Activated CD8-positive, alpha-beta memory T cell treated with anti-CD3 and anti-CD28 coated beads, Interleukin-2, amount 10 ng/mL, durations not matched to agents 7 days and 5 days (primary cell): ENCODE measurements at regions not wholly inside any gene's neighbourhood (a gene's known extent, or its start where the extent isn't known, plus 50 kb on each side); places are given as distances from the start of the nearest gene placed in this dataset.

ENCODE experiments used
- ATAC-seq: fragments of 150-1000 bp; cut with Tn5 transposase; one replicate; pipeline ENCODE4 v1.10.0; 2021; ENCODE audit warnings: moderate library complexity
- CTCF ChIA-PET: fragments of 350-600 bp; sonication (Branson Sonifier 250); formaldehyde crosslinking; loops from one replicate; lab custom pipeline; 2021; ENCODE audit warnings: antibody characterized with exemption; lab: Charles Lee
- DNase-seq: peaks from one replicate; pipeline ENCODE4 v3.0.0-alpha.2; 2020
- H3K27ac Mint-ChIP-seq: one replicate; pipeline ENCODE4 v1.8.0; 2021; ENCODE audit warnings: mild to moderate bottlenecking, mixed read lengths
- H3K27me3 Mint-ChIP-seq: one replicate; pipeline ENCODE4 v1.8.0; 2021; ENCODE audit warnings: mixed read lengths
- H3K36me3 Mint-ChIP-seq: one replicate; pipeline ENCODE4 v1.8.0; 2021; ENCODE audit warnings: mild to moderate bottlenecking, mixed read lengths
- H3K4me1 Mint-ChIP-seq: one replicate; pipeline ENCODE4 v1.8.0; 2021; ENCODE audit warnings: mixed read lengths
- H3K4me3 Mint-ChIP-seq: one replicate; pipeline ENCODE4 v1.8.0; 2021; ENCODE audit warnings: mild to moderate bottlenecking, moderate library complexity, mixed read lengths
- H3K9me3 Mint-ChIP-seq: one replicate; pipeline ENCODE4 v1.8.0; 2022; ENCODE audit warnings: low read depth, mixed read lengths

DNA sequence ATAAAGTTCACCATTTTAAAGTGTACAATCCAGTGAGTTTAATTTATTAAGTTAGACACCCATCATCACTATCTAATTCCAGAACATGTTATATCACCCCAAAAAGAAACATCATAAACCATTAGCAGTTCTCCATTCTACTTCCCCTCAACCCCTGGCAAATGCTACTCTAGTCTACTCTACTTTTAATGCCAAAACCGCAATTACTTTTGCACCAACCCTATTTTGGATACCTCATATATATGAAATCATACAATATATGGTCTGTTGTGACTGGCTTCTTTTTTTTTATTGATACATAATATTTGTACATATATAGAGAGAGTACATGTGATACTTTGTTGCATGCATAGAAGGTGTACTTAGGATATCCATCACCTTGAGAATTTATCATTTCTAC lies 190.5 kb upstream of the RARB start:
- Mint-ChIP-seq H3K4me3 (no peak overlapping the region), H3K27me3 (no peaks in the 10 kb centered on the region), H3K27ac (no peak overlapping the region), H3K36me3 (no peaks in the 10 kb centered on the region), H3K9me3 (peaks cover 2% of the 10 kb centered on the region), H3K4me1 (no peaks in the 10 kb centered on the region)
- no peak for DNase-seq
- CTCF ChIA-PET, result no interaction called here
- ATAC-seq, result no peak

DNA sequence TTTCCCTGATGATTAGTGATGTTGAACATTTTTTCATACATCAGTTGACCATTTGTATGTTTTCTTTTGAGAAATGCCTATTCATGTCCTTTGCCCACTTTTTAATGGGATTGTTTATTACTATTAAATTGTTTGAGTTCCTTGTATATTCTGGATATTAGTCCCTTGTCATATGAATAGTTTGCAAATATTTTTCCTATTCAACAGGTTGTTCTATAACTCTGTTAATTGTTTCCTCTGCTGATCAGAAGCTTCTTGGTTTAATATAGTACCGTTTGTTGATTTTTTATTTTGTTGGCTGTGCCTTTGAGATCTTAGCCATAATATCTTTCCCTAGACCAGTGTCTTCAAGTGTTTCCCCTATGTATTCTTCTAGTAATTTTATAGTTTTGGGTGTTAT lies 189.0 kb upstream of the RARB start:
- no peak overlapping the region for H3K4me3 Mint-ChIP-seq
- H3K36me3 Mint-ChIP-seq, result no peaks in the 10 kb centered on the region
- H3K4me1 Mint-ChIP-seq, result no peaks in the 10 kb centered on the region
- ATAC-seq, result no peak
- no peaks in the 10 kb centered on the region for H3K27me3 Mint-ChIP-seq
- DNase-seq, result no peak
- CTCF ChIA-PET, result no interaction called here
- H3K27ac Mint-ChIP-seq, result no peak overlapping the region
- peaks cover 9% of the 10 kb centered on the region for H3K9me3 Mint-ChIP-seq

DNA sequence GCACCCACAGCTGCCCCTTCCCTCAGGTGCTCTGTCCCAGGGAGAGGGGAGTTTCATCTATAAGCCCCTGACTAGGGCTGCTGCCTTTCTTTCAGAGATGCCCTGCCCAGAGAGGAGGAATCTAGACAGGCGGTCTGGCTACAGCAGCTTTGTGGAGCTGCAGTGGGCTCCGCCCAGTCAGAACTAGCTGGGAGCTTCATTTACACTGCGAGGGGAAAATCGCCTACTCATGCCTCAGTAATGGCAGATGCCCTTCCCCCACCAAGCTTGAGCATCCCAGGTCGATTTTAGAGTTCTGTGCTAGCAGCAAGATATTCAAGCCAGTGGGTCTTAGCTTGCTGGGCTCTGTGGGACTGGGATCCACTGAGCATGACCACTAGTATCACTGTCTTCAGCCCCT lies 181.2 kb upstream of the RARB start:
- Mint-ChIP-seq H3K9me3 (peaks cover 12% of the 10 kb centered on the region), H3K4me1 (no peaks in the 10 kb centered on the region), H3K27me3 (no peaks in the 10 kb centered on the region), H3K27ac (no peak overlapping the region), H3K4me3 (no peak overlapping the region), H3K36me3 (no peaks in the 10 kb centered on the region)
- CTCF ChIA-PET, result no interaction called here
- DNase-seq (no peak), ATAC-seq (no peak)

DNA sequence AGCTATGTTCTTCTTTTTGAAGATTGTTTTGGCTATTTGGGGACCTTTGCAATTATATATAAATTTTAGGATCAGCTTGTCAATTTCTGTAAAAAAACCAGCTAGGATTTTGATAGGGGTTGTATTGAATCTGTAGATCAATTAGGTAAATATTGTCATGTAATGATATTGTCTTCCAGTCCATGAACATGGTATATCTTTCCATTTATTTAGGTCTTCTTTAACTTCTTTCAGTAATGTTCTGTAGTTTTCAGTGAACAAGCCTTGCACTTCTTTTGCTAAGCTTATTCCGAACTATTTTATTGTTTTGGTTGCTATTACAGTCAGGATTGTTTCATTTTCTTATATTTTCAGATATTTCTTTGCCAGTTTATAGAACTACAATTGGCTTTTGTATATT lies 175.8 kb upstream of the RARB start:
- H3K4me3 Mint-ChIP-seq, result no peak overlapping the region
- CTCF ChIA-PET, result no interaction called here

DNA sequence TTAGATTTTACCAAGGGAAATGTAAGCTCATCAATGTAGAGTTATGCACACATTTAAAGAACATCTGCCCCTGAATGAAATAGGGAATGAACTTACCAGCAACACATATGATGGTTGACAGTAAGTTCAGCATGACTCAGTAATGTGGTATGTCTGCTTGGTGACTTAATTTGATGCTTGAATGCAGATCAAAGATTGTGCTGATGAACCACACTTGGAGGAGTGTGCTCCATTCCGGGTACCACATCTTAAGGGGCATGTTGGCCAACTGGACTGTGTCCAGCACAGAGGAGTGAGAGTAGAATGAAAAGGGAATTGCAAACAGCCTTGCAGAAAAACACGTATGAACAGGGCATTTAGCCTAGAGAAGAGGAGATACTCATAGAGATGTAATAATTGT lies 171.0 kb upstream of the RARB start:
- no peak overlapping the region for H3K4me3 Mint-ChIP-seq
- CTCF ChIA-PET, result no interaction called here
- DNase-seq (no peak), ATAC-seq (no peak)
- no peaks in the 10 kb centered on the region for H3K27me3 Mint-ChIP-seq
- no peaks in the 10 kb centered on the region for H3K4me1 Mint-ChIP-seq
- H3K9me3 Mint-ChIP-seq, result peaks cover 2% of the 10 kb centered on the region
- no peaks in the 10 kb centered on the region for H3K36me3 Mint-ChIP-seq
- H3K27ac Mint-ChIP-seq, result no peak overlapping the region

More for the DNA sequence above, 175.8 kb upstream of the RARB start:
- no peaks in the 10 kb centered on the region for H3K4me1 Mint-ChIP-seq
- H3K27ac Mint-ChIP-seq, result no peak overlapping the region
- ATAC-seq (no peak), DNase-seq (no peak)
- peaks cover 4% of the 10 kb centered on the region for H3K9me3 Mint-ChIP-seq
- no peaks in the 10 kb centered on the region for H3K27me3 Mint-ChIP-seq
- no peaks in the 10 kb centered on the region for H3K36me3 Mint-ChIP-seq

DNA sequence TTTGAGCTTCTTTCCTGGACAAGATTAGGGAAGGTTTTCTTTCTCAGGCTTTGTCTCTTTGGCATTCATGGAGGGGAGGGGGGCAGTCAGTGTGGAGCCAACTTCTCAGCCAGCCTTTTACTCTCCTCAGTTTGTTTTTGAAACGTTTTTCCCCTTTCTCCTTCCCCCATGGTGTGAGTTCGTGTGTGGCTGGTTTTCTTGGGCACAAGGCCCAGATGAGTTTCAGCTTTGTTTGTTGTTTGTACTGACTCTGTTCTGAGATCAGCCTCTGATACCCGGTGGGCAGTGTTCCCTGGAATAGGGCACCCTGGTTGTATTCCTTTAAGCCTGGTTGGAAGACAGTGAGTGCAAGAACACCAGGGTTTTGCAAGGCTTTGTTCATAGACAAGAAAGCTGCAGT lies 168.2 kb upstream of the RARB start:
- ATAC-seq (no peak), DNase-seq (no peak)
- Mint-ChIP-seq H3K9me3 (no peaks in the 10 kb centered on the region), H3K36me3 (no peaks in the 10 kb centered on the region), H3K4me1 (no peaks in the 10 kb centered on the region), H3K4me3 (no peak overlapping the region), H3K27me3 (no peaks in the 10 kb centered on the region), H3K27ac (no peak overlapping the region)
- CTCF ChIA-PET, result no interaction called here

DNA sequence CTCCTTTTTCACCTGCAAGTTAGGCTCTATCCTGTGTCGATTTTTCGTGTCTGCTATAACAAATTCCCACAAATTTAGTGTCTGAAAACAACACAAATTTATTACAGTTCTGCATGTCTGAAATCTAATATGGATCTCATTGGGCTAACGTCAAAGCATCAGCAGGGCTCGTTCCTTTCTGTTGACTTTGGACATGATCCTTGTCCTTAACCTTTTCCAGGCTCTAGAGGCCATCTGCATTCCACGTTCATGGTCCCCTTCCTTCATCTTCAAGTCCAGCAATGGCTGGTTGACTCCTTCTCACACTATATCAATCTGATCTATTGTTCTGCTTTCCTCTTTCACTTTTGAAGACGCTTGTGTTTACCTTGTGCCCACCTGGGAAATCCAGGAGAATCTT lies 165.7 kb upstream of the RARB start:
- CTCF ChIA-PET, result no interaction called here
- no peak overlapping the region for H3K27ac Mint-ChIP-seq
- no peaks in the 10 kb centered on the region for H3K9me3 Mint-ChIP-seq
- ATAC-seq, result no peak
- H3K27me3 Mint-ChIP-seq, result no peaks in the 10 kb centered on the region
- no peak for DNase-seq
- H3K36me3 Mint-ChIP-seq, result no peaks in the 10 kb centered on the region
- H3K4me3 Mint-ChIP-seq, result no peak overlapping the region
- no peaks in the 10 kb centered on the region for H3K4me1 Mint-ChIP-seq

DNA sequence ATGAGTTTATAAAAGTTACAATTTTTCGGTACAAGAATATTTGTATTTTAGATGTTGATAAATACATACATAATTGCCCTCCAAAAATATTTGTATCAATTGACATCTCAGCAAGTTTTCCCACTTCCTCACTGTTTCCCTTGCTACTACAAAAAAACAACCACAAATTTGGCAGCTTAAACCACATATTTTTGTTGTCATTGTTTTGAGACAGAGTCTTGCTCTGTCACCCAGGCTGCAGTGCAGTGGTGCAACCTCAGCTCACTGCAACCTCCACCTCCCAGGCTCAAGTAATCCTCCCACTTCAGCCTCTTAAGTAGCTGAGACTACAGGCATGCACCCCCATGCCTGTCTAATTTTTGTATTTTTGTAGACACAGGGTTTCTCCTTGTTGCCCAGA lies 162.8 kb upstream of the RARB start:
- H3K4me3 Mint-ChIP-seq, result no peak overlapping the region
- DNase-seq (no peak), ATAC-seq (no peak)
- no peaks in the 10 kb centered on the region for H3K27me3 Mint-ChIP-seq
- H3K27ac Mint-ChIP-seq, result no peak overlapping the region
- no peaks in the 10 kb centered on the region for H3K9me3 Mint-ChIP-seq
- CTCF ChIA-PET, result no interaction called here
- H3K4me1 Mint-ChIP-seq, result no peaks in the 10 kb centered on the region
- no peaks in the 10 kb centered on the region for H3K36me3 Mint-ChIP-seq

DNA sequence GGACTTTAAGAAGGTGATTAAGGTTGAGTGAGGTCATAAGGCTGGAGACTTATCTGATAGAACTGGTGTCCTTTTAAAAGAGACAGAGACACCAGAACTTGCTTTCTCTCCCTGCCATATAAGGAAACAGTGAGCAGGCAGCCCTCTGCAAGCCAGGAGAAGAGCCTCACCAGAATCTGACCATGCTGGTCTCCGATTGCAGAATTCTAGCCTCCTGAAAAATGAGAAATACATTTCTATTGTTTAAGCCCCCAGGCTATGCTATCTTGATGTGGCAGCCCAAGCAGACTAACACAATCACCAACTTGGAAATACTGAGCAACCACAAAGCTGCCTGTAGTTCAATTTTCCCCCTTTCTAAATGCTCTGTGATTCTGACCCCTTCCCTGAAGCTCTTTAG lies 161.4 kb upstream of the RARB start:
- no peaks in the 10 kb centered on the region for H3K27me3 Mint-ChIP-seq
- DNase-seq (no peak), ATAC-seq (no peak)
- CTCF ChIA-PET, result no interaction called here
- no peaks in the 10 kb centered on the region for H3K9me3 Mint-ChIP-seq
- no peaks in the 10 kb centered on the region for H3K4me1 Mint-ChIP-seq
- no peak overlapping the region for H3K27ac Mint-ChIP-seq
- no peaks in the 10 kb centered on the region for H3K36me3 Mint-ChIP-seq
- no peak overlapping the region for H3K4me3 Mint-ChIP-seq

DNA sequence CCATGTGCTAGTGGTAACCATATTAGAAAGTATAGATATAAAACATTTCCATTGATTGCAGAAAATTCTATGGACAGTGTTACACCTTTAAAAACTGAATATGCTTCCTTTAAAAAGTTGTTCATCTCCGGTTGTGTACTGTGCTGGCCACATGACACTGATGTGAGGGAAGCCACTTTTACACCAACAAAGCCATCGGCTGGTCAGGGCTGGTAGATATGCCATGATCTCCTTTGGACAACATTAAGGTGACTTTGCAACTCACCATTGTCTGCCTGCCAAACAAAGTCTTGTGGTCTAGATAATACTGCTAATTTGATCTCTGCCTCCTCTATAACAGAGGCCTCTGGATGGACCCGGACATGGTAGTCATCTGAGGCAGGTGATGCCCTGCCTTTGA lies 156.0 kb upstream of the RARB start:
- no peak for DNase-seq
- Mint-ChIP-seq H3K4me1 (no peaks in the 10 kb centered on the region), H3K9me3 (no peaks in the 10 kb centered on the region), H3K27me3 (no peaks in the 10 kb centered on the region), H3K36me3 (no peaks in the 10 kb centered on the region), H3K4me3 (no peak overlapping the region), H3K27ac (no peak overlapping the region)
- CTCF ChIA-PET, result no interaction called here
- ATAC-seq, result no peak

DNA sequence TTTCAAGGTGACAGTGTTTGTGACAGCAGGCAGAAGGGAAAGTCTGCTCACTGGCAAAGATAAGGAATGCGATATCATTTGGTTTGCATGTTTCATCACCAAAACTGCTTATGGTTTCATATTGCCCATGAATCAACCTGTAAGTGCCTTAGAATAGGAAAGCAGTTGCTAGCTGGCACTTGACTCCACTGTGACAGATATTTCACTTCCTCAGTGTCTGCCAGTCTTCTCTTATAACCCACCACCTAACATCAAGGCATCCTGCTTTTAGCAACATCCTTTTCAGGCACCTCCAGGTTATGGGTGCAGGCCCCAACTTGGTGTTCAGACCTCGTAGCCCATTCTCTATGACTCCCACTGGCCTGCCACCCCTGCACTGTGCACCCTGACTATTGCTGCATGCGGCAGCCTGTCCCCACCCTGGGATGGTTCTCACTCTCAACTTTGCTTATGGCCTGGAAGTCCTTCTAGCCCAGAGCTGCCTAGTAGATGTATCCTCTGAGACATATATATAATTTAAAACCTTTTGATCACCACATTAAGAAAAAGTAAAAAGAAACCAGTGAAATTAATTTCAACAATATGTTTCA lies 154.4 kb upstream of the RARB start:
- CTCF ChIA-PET, result no interaction called here
- no peaks in the 10 kb centered on the region for H3K27me3 Mint-ChIP-seq
- H3K36me3 Mint-ChIP-seq, result no peaks in the 10 kb centered on the region
- ATAC-seq (no peak), DNase-seq (no peak)
- H3K9me3 Mint-ChIP-seq, result no peaks in the 10 kb centered on the region
- H3K27ac Mint-ChIP-seq, result no peak overlapping the region
- no peaks in the 10 kb centered on the region for H3K4me1 Mint-ChIP-seq
- H3K4me3 Mint-ChIP-seq, result no peak overlapping the region

DNA sequence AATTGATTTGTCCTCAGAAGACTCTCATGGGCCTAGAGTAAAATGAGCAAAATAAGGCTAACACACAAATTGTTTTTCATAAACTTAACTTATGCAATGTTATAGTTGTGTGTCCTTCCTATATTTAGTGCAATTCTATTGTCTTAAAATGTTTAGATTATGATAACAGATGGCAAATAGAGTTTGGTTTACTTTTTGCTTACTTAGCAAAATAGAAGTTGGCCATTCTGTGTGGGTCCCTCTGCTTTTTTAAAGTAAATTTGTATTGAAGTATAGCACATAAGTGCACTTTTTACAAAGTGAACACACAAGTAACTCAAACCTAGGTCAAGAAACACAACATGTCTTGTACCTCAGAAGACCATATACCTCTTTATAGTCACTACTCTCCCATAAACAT lies 150.6 kb upstream of the RARB start:
- DNase-seq, result no peak
- H3K4me3 Mint-ChIP-seq, result no peak overlapping the region
- H3K9me3 Mint-ChIP-seq, result no peaks in the 10 kb centered on the region
- CTCF ChIA-PET, result no interaction called here
- H3K27me3 Mint-ChIP-seq, result no peaks in the 10 kb centered on the region
- no peak for ATAC-seq
- no peaks in the 10 kb centered on the region for H3K4me1 Mint-ChIP-seq
- H3K27ac Mint-ChIP-seq, result no peak overlapping the region
- H3K36me3 Mint-ChIP-seq, result no peaks in the 10 kb centered on the region

DNA sequence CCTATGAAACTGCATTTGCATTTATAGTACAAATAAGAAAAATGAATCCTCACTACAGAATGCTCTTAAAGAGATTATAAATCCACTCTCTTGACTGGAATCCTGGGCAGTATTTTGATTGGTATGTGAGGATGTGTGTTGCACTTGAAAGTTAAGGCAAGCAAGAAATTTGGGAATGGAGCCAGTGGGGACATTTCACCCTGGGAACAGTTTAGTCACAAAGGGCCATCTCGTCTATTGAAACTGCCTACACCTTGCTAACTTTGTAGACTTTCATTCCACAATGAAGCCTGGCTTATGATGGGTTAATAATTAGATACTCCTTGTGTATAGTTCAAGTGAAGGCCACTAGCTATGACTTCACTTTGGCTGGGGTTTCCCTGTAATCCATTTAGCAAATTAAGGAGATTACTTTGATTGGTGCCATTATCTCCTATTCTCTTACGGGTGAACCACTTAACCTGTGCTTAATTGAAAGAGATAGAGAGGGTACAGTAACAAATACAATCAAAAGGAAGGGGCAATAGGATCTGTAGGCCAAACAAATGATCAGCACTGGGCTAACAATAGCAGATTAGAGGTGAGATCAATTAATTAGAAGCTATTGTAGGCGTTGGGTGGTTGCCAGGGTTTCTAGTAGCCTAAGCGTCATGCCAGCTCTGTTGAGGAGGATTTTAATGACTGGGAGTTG lies 146.9 kb upstream of the RARB start:
- H3K36me3 Mint-ChIP-seq, result no peaks in the 10 kb centered on the region
- H3K9me3 Mint-ChIP-seq, result no peaks in the 10 kb centered on the region
- DNase-seq (no peak), ATAC-seq (no peak)
- H3K27me3 Mint-ChIP-seq, result no peaks in the 10 kb centered on the region
- no peaks in the 10 kb centered on the region for H3K4me1 Mint-ChIP-seq
- no peak overlapping the region for H3K4me3 Mint-ChIP-seq
- no peak overlapping the region for H3K27ac Mint-ChIP-seq
- CTCF ChIA-PET, result no interaction called here

DNA sequence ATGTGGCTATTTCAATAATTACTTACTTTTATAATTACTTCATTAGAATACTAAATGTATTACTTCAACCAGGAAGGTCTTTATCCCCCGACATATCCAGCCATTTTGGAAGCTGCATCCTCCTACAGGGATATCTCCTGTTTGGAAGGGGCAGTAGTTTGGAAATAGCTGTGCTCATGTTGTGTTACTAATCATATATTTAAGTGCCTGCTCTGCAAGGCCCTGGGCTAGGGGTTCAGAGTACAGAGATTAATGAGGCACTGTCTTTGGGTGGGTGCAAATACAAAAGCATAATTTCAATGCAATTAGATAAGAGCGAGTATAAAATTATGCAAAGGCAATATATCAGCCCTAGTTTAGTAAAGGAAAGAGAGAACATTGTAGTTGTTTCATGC lies 146.3 kb upstream of the RARB start:
- CTCF ChIA-PET, result no interaction called here
- H3K36me3 Mint-ChIP-seq, result no peaks in the 10 kb centered on the region
- ATAC-seq, result no peak
- no peak for DNase-seq
- no peak overlapping the region for H3K27ac Mint-ChIP-seq
- no peaks in the 10 kb centered on the region for H3K4me1 Mint-ChIP-seq
- no peaks in the 10 kb centered on the region for H3K27me3 Mint-ChIP-seq
- no peak overlapping the region for H3K4me3 Mint-ChIP-seq
- no peaks in the 10 kb centered on the region for H3K9me3 Mint-ChIP-seq

DNA sequence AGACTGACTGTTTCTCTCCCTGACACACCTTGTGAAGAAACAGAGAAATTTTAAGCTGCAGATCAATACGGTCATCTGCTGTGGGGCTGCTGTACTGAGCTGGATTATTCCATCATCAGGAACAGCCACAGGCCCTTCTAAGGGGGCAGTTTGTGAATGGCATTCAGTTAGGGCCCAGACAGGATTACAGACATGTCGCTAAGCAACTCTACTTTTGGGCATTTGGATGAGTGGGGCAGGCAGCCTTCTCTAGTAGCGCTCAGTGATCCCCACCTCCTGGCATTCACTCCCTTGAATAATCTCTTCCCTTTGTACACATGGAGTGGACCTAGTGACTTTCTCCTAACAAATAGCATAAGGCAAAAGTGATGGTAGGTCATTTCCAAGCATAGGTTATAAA lies 144.4 kb upstream of the RARB start:
- no peaks in the 10 kb centered on the region for H3K9me3 Mint-ChIP-seq
- ATAC-seq (no peak), DNase-seq (no peak)
- no peak overlapping the region for H3K4me3 Mint-ChIP-seq
- no peaks in the 10 kb centered on the region for H3K36me3 Mint-ChIP-seq
- no peak overlapping the region for H3K27ac Mint-ChIP-seq
- no peaks in the 10 kb centered on the region for H3K4me1 Mint-ChIP-seq
- no peaks in the 10 kb centered on the region for H3K27me3 Mint-ChIP-seq
- CTCF ChIA-PET, result no interaction called here
